DOHH2 (cell line): ENCODE measurements at regions not wholly inside any gene's neighbourhood (a gene's known extent, or its start where the extent isn't known, plus 50 kb on each side); places are given as distances from the start of the nearest gene placed in this dataset.
"Not testable (repeated sequence)": the region's sequence is repeated elsewhere in the genome, so short reads cannot be mapped to it uniquely, and the experiment has no call there.

Experiments
- H3F3A ChIP-seq: fragments of 200-600 bp; sonication (generic), shearing (Covaris generic); 2 replicates; pipeline ENCODE4 v1.6.0; 2016; ENCODE audit warnings: antibody characterized with exemption, mild to moderate bottlenecking; ENCODE audit not compliant: control insufficient read depth, insufficient read depth
- H3K27ac ChIP-seq: fragments of 200-600 bp; sonication (generic); 2 replicates; pipeline ENCODE4 v1.5.1; 2014; ENCODE audit warnings: low read depth, mild to moderate bottlenecking, low read length, moderate library complexity
- H3K27me3 ChIP-seq: fragments of 200-600 bp; sonication (generic); 2 replicates; pipeline ENCODE4 v1.6.1; 2014; ENCODE audit warnings: mild to moderate bottlenecking, low read length, mixed read lengths; ENCODE audit not compliant: control insufficient read depth
- H3K36me3 ChIP-seq: fragments of 200-600 bp; sonication (generic); 2 replicates; pipeline ENCODE4 v1.6.1; 2014; ENCODE audit warnings: mild to moderate bottlenecking, low read length, moderate library complexity, mixed read lengths; ENCODE audit not compliant: control insufficient read depth
- H3K4me1 ChIP-seq: fragments of 200-600 bp; sonication (generic); 2 replicates; pipeline ENCODE4 v1.6.1; 2014; ENCODE audit warnings: mild to moderate bottlenecking, low read length, mixed read lengths; ENCODE audit not compliant: control insufficient read depth
- H3K4me2 ChIP-seq: fragments of 200-600 bp; sonication (generic); 2 replicates; pipeline ENCODE4 v1.6.0; 2014; ENCODE audit warnings: mild to moderate bottlenecking, low read length, moderate library complexity
- H3K4me3 ChIP-seq: fragments of 200-600 bp; sonication (generic); 2 replicates; pipeline ENCODE4 v1.5.1; 2014; ENCODE audit warnings: mild to moderate bottlenecking, low read length, mixed read lengths
- H3K79me2 ChIP-seq: fragments of 200-600 bp; sonication (generic); 2 replicates; pipeline ENCODE4 v1.6.1; 2014; ENCODE audit warnings: mild to moderate bottlenecking, low read length, mixed read lengths; ENCODE audit not compliant: control insufficient read depth
- H3K9me2 ChIP-seq: fragments of 200-600 bp; sonication (generic); replicated peaks from 2 replicates; pipeline ENCODE4 v1.6.1; 2014; ENCODE audit warnings: mild to moderate bottlenecking, low read length, mixed read lengths; ENCODE audit not compliant: control insufficient read depth
- H3K9me3 ChIP-seq: fragments of 200-600 bp; sonication (generic); 2 replicates; pipeline ENCODE4 v1.6.1; 2014; ENCODE audit warnings: antibody characterized with exemption, low read length, mixed read lengths; ENCODE audit not compliant: control insufficient read depth, insufficient read depth
- H4K20me1 ChIP-seq: fragments of 200-600 bp; sonication (generic); 2 replicates; pipeline ENCODE4 v1.6.0; 2014; ENCODE audit warnings: low read depth, mild to moderate bottlenecking, antibody characterized with exemption, low read length, moderate library complexity; ENCODE audit not compliant: control insufficient read depth, insufficient read depth
- EZH2phosphoT487 ChIP-seq: fragments of 200-600 bp; sonication (generic); IDR thresholded peaks from 2 replicates; pipeline ENCODE4 v1.6.1; 2017; ENCODE audit warnings: borderline replicate concordance, mild to moderate bottlenecking, antibody characterized with exemption, low read length, moderate library complexity, mixed read lengths
- TF ChIP-seq, protein P1 (sequence below): fragments of 200-600 bp; sonication (generic); IDR thresholded peaks from one replicate; pipeline ENCODE4 v1.5.1; 2014; ENCODE audit warnings: antibody characterized with exemption, mild to moderate bottlenecking, low read depth, low read length; ENCODE audit not compliant: poor library complexity, severe bottlenecking

GRCh38 chr11:38517991-38518390 lies 1920.0 kb upstream of the RAG2 start:
- H3K4me3 ChIP-seq = no peak overlapping the region
- H3K27ac ChIP-seq = no peak overlapping the region
- no peaks in the 10 kb centered on the region for H3K9me3 ChIP-seq
- no peaks in the 10 kb centered on the region for H3K36me3 ChIP-seq
- no peaks in the 10 kb centered on the region for H3K4me1 ChIP-seq
- no peaks in the 10 kb centered on the region for H3F3A ChIP-seq
- H3K9me2 ChIP-seq = no peaks in the 10 kb centered on the region
- no peaks in the 10 kb centered on the region for H4K20me1 ChIP-seq
- H3K27me3 ChIP-seq = no peaks in the 10 kb centered on the region
- TF ChIP-seq EZH2phosphoT487 = no peak
- TF ChIP-seq, protein P1, sequence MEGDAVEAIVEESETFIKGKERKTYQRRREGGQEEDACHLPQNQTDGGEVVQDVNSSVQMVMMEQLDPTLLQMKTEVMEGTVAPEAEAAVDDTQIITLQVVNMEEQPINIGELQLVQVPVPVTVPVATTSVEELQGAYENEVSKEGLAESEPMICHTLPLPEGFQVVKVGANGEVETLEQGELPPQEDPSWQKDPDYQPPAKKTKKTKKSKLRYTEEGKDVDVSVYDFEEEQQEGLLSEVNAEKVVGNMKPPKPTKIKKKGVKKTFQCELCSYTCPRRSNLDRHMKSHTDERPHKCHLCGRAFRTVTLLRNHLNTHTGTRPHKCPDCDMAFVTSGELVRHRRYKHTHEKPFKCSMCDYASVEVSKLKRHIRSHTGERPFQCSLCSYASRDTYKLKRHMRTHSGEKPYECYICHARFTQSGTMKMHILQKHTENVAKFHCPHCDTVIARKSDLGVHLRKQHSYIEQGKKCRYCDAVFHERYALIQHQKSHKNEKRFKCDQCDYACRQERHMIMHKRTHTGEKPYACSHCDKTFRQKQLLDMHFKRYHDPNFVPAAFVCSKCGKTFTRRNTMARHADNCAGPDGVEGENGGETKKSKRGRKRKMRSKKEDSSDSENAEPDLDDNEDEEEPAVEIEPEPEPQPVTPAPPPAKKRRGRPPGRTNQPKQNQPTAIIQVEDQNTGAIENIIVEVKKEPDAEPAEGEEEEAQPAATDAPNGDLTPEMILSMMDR = no peak
- no peak overlapping the region for H3K4me2 ChIP-seq
- H3K79me2 ChIP-seq = no peaks in the 10 kb centered on the region

- H3K9me2 ChIP-seq, H3K79me2 ChIP-seq, H3K9me3 ChIP-seq, H3K4me2 ChIP-seq, H3K36me3 ChIP-seq, H3K27ac ChIP-seq, H3K27me3 ChIP-seq, H3K4me3 ChIP-seq, H4K20me1 ChIP-seq, H3F3A ChIP-seq, H3K4me1 ChIP-seq: not testable (repeated sequence)
Observed at GRCh38 chr11:38512830-38513229, 1914.8 kb upstream of the RAG2 start.

GRCh38 chr11:38510041-38510440 lies 1912.0 kb upstream of the RAG2 start:
- Histone ChIP-seq H3K9me3 (no peaks in the 10 kb centered on the region), H3K4me1 (no peaks in the 10 kb centered on the region), H3K4me3 (no peak overlapping the region), H3K36me3 (no peaks in the 10 kb centered on the region), H4K20me1 (no peaks in the 10 kb centered on the region), H3K27ac (no peak overlapping the region), H3K4me2 (no peak overlapping the region), H3K9me2 (no peaks in the 10 kb centered on the region), H3K79me2 (no peaks in the 10 kb centered on the region), H3K27me3 (no peaks in the 10 kb centered on the region), H3F3A (no peaks in the 10 kb centered on the region)
- TF ChIP-seq EZH2phosphoT487 = no peak
- TF ChIP-seq, protein P1 = no peak

DNA sequence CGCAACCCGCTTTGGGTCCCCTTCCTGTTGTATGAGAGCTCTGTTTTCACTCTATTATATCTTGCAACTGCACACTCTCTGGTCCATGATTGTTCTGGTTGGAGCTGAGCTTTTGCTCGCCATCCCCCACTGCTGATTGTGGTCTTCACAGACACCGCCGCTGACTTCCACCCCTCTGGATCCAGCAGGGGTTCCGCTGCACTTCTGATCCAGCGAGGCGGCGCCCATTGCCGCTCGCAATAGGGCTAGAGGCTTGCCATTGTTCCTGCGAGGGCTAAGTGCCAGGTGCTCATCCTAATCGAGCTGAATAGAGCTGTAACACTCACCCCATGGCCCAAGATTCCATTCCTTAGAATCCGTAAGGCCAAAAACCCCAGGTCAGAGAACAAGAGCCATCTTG lies 1905.8 kb upstream of the RAG2 start:
- H3K4me2 ChIP-seq = no peak overlapping the region
- H3K79me2 ChIP-seq = no peaks in the 10 kb centered on the region
- H3K36me3 ChIP-seq = no peaks in the 10 kb centered on the region
- no peaks in the 10 kb centered on the region for H3F3A ChIP-seq
- no peaks in the 10 kb centered on the region for H3K9me3 ChIP-seq
- no peaks in the 10 kb centered on the region for H3K4me1 ChIP-seq
- TF ChIP-seq, protein P1 = no peak
- no peak for TF ChIP-seq EZH2phosphoT487
- no peaks in the 10 kb centered on the region for H3K27me3 ChIP-seq
- H3K4me3 ChIP-seq = no peak overlapping the region
- no peaks in the 10 kb centered on the region for H3K9me2 ChIP-seq
- H3K27ac ChIP-seq = no peak overlapping the region
- no peaks in the 10 kb centered on the region for H4K20me1 ChIP-seq
